Lower lobe of right lung (tissue), 2 donors: ENCODE measurements at regions not wholly inside any gene's neighbourhood (a gene's known extent, or its start where the extent isn't known, plus 50 kb on each side); places are given as distances from the start of the nearest gene placed in this dataset.
"Not testable (repeated sequence)": the region's sequence is repeated elsewhere in the genome, so short reads cannot be mapped to it uniquely, and the experiment has no call there.

Source experiments
- ATAC-seq, 2 donors: fragments of 200-7000 bp; cut with Tn5 transposase; one replicate each; pipeline ENCODE4 v1.9.1; 2020 to 2022; ENCODE audit warnings: mild to moderate bottlenecking in 2 of 2, moderate library complexity in 2 of 2
- DNase-seq: peaks from one replicate; pipeline ENCODE4 v3.0.0-alpha.2; 2020
- H3K27ac ChIP-seq: fragments of 200-600 bp; one replicate; pipeline ENCODE4 v1.8.0; 2022
- H3K27me3 ChIP-seq: fragments of 200-600 bp; one replicate; pipeline ENCODE4 v1.8.0; 2022; ENCODE audit warnings: low read depth
- H3K36me3 ChIP-seq: fragments of 200-600 bp; one replicate; pipeline ENCODE4 v1.8.0; 2022; ENCODE audit warnings: mild to moderate bottlenecking
- H3K4me1 ChIP-seq: fragments of 200-600 bp; one replicate; pipeline ENCODE4 v1.8.0; 2022
- H3K4me3 ChIP-seq: fragments of 200-600 bp; one replicate; pipeline ENCODE4 v1.8.0; 2022; ENCODE audit warnings: mild to moderate bottlenecking
- H3K9me3 ChIP-seq: fragments of 200-600 bp; one replicate; pipeline ENCODE4 v1.8.0; 2022
- intact Hi-C: fragments of 100-400 bp; cut with DNase I; formaldehyde crosslinking; loops from one replicate; pipeline ENCODE4 v1.11.0; 2022
- TF ChIP-seq, protein P1 (sequence below): fragments of 200-600 bp; IDR thresholded peaks from one replicate; pipeline ENCODE4 v1.8.0; 2022; ENCODE audit warnings: antibody characterized with exemption, mild to moderate bottlenecking
- donor health status: DM: no; HTN: yes; CAD: no; lungs with severe emphysema.

DNA sequence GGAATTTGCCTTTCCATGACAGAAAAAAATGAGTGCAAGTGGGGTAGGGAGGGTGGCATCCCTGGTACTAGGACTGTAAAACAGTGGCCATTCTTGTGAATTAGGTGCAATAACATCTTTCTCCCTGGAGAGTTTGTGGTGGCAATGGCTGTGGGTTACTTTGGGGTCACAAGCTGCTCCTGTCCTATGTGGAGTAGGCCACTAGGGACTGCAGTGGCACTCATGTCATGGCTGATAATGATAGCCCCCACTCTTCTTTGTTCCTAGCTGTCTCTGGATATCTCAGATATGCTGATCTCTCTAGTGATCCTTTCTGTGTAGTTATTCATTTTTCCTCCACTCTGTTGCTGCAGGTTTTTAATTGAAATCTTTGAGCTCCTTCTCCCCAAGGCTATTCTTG lies 270.5 kb upstream of the CHORDC1 start:
- Histone ChIP-seq H3K4me3 (no peak overlapping the region), H3K27me3 (no peaks in the 10 kb centered on the region), H3K27ac (no peak overlapping the region), H3K9me3 (peaks cover 7% of the 10 kb centered on the region), H3K4me1 (no peaks in the 10 kb centered on the region), H3K36me3 (no peaks in the 10 kb centered on the region)
- intact Hi-C loops: no loop called here
- DNase-seq (no peak), ATAC-seq (no peak)
- TF ChIP-seq, protein P1, sequence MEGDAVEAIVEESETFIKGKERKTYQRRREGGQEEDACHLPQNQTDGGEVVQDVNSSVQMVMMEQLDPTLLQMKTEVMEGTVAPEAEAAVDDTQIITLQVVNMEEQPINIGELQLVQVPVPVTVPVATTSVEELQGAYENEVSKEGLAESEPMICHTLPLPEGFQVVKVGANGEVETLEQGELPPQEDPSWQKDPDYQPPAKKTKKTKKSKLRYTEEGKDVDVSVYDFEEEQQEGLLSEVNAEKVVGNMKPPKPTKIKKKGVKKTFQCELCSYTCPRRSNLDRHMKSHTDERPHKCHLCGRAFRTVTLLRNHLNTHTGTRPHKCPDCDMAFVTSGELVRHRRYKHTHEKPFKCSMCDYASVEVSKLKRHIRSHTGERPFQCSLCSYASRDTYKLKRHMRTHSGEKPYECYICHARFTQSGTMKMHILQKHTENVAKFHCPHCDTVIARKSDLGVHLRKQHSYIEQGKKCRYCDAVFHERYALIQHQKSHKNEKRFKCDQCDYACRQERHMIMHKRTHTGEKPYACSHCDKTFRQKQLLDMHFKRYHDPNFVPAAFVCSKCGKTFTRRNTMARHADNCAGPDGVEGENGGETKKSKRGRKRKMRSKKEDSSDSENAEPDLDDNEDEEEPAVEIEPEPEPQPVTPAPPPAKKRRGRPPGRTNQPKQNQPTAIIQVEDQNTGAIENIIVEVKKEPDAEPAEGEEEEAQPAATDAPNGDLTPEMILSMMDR: no peak

DNA sequence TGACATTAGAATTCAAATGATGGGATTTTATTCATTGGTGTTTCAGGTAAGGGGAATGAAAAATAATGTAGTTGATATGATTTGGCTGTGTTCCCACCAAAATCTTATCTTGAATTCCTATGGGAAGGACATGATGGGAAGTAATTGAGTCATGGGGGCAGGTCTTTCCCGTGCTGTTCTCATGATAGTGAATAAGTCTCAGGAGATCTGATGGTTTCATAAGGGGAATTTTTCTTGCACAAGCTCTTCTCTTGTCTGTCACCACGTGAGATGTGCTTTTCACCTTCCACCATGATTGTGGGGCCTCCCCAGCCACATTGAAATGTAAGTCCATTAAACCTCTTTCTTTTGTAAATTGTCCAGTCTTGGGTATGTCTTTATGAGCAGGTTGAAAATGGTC lies 268.6 kb upstream of the CHORDC1 start:
- no peak overlapping the region for H3K27ac ChIP-seq
- peaks cover 2% of the 10 kb centered on the region for H3K9me3 ChIP-seq
- H3K36me3 ChIP-seq: no peaks in the 10 kb centered on the region
- no peak for ATAC-seq
- TF ChIP-seq, protein P1: no peak
- no peak for DNase-seq
- no peaks in the 10 kb centered on the region for H3K4me1 ChIP-seq
- H3K27me3 ChIP-seq: no peaks in the 10 kb centered on the region
- intact Hi-C loops: no loop called here
- no peak overlapping the region for H3K4me3 ChIP-seq

DNA sequence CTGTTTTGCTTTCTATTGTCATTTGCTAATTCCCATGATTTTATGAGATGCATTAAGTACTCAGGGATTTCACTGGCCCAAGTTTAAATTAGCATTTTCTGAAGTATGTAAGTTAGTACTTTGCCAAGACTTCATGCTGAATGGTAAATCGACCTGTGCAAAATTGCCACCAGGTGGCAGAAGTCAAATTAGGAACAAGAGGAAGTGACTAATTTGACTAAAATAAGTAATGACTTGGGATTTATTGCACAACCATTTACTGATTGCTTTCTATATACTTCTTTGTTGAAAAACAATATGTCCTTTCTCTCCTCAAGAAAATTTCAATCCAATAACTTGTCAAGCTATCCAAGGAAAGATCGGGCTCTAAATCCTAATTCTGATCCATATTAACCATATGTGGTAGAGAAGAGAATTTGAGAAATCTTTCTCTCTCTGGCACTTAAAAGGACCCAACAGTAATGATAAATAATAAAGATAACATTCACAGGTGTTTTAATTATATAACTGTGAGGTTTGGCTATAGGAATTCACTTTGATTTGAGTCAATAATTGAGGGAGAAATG lies 253.7 kb upstream of the CHORDC1 start:
- ATAC-seq: no peak
- H3K36me3 ChIP-seq: no peaks in the 10 kb centered on the region
- TF ChIP-seq, protein P1: peak; percentile 39
- no peak overlapping the region for H3K4me3 ChIP-seq
- H3K27me3 ChIP-seq: no peaks in the 10 kb centered on the region
- intact Hi-C loops: no loop called here
- DNase-seq: no peak
- H3K27ac ChIP-seq: no peak overlapping the region
- no peaks in the 10 kb centered on the region for H3K9me3 ChIP-seq
- H3K4me1 ChIP-seq: no peaks in the 10 kb centered on the region

DNA sequence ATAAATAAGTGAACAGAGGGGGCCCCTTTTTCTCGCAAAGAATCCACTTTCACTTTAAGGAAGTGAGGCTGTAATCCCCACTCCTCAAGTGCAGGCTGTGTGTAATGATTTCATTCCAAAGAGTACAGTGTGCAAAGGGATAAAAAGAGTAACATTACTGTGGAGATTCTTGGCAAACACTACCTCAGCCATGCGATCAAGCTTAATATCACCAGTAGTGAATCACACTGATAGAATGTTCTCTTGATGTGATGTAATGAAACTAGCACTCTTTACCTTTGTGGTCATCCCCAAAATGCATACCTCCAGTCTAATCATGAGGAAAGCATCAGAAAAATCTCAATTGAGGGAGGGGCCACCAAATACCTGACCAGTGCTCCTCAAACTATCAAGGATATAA lies 246.1 kb upstream of the CHORDC1 start:
- DNase-seq (no peak), ATAC-seq (peak in 1 of 2 donors; percentile 28)
- H3K27me3 ChIP-seq: no peaks in the 10 kb centered on the region
- no peaks in the 10 kb centered on the region for H3K36me3 ChIP-seq
- no peaks in the 10 kb centered on the region for H3K4me1 ChIP-seq
- H3K4me3 ChIP-seq: no peak overlapping the region
- H3K9me3 ChIP-seq: no peaks in the 10 kb centered on the region
- no peak overlapping the region for H3K27ac ChIP-seq
- intact Hi-C loops: no loop called here
- TF ChIP-seq, protein P1: no peak

DNA sequence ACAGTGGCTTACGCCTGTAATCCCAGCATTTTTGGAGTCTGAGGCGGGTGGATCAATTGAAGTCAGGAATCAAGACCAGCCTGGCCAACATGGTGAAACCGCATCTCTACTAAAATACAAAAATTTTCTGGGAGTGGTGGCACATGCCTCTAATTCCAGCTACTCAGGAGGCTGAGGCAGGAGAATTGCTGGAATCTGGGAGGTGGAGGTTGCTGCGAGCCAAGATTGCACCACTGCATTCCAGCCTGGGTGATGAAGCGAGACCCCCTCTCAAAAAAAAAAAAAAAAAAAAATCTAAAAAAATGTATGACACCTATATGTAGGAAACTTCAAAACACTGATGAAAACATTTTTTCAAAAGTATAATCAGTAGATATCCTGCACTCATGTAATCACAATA lies 242.7 kb upstream of the CHORDC1 start:
- no peaks in the 10 kb centered on the region for H3K4me1 ChIP-seq
- no peaks in the 10 kb centered on the region for H3K27me3 ChIP-seq
- intact Hi-C loops: no loop called here
- no peaks in the 10 kb centered on the region for H3K36me3 ChIP-seq
- H3K4me3 ChIP-seq: no peak overlapping the region
- DNase-seq: no peak
- H3K9me3 ChIP-seq: no peaks in the 10 kb centered on the region
- TF ChIP-seq, protein P1: no peak
- no peak overlapping the region for H3K27ac ChIP-seq
- ATAC-seq: no peak

GRCh38 chr11:90455347-90455920 lies 232.6 kb upstream of the CHORDC1 start:
- ATAC-seq, H3K9me3 ChIP-seq, DNase-seq, H3K27me3 ChIP-seq, H3K4me3 ChIP-seq, H3K27ac ChIP-seq, intact Hi-C loops, H3K4me1 ChIP-seq, H3K36me3 ChIP-seq: not testable (repeated sequence)
